ENCODE measurements at regions not wholly inside any gene's neighbourhood (a gene's known extent, or its start where the extent isn't known, plus 50 kb on each side); places are given as distances from the start of the nearest gene placed in this dataset.
"Not testable (repeated sequence)": the region's sequence is repeated elsewhere in the genome, so short reads cannot be mapped to it uniquely, and the experiment has no call there.

DNA sequence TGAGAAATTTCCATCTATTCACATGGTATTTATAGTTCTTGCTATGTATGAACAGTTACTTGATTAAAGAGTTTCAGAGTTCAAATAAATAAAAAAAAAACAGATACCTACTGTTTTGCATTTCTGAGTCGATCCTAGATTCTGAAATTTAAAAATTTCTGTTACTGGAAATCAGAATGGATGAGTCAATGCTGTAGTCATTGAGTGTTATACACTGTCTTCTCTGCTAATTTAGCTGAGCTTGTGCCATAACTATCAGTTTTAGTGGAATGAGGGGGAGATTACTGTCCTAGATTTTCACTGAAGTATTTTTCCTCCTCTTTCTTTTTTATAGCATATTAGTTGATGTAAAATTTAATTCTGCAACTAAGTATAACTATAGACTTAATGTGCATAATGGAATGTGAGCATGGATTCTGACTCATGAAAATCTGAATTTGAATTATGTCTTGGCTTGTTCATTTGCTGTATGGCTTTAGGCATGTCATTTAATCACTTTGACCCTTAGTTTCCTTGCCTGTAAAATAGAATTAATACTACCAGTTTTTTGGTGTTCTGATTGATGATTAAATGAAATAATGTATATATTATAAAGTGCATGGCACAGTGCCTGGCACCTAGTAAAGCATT lies 581.5 kb upstream of the CHD1 start:
- H3K4me3 Mint-ChIP-seq, H3K36me3 Mint-ChIP-seq, H3K4me1 Mint-ChIP-seq, H3K9me3 Mint-ChIP-seq, H3K27ac Mint-ChIP-seq, H3K27me3 Mint-ChIP-seq: not testable (repeated sequence)

- not testable (repeated sequence) for H3K36me3 Mint-ChIP-seq, H3K4me1 Mint-ChIP-seq, H3K27me3 Mint-ChIP-seq, H3K9me3 Mint-ChIP-seq, H3K4me3 Mint-ChIP-seq, H3K27ac Mint-ChIP-seq
Observed at GRCh38 chr5:99509064-99509463, 580.3 kb upstream of the CHD1 start.

DNA sequence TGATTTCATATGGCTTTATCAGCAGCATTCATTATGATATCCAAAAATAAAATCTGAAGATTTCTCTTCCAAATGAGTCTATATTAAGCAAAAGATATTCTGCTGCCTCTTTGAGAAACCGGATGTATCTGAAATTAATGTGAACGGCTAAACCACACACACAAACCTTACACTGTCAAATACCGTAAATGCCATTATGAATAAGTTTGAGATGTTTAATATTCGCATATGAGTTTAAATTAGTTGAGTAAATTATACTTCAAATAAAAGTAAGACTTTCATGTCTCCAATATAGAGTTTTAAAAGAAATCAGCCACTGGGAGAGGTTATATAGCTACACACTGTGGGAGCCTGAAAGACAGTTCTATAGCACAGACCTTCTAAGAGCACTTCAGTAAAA lies 566.6 kb upstream of the CHD1 start:
- not testable (repeated sequence) for H3K27ac Mint-ChIP-seq, H3K4me3 Mint-ChIP-seq, H3K4me1 Mint-ChIP-seq, H3K9me3 Mint-ChIP-seq, H3K27me3 Mint-ChIP-seq, H3K36me3 Mint-ChIP-seq

DNA sequence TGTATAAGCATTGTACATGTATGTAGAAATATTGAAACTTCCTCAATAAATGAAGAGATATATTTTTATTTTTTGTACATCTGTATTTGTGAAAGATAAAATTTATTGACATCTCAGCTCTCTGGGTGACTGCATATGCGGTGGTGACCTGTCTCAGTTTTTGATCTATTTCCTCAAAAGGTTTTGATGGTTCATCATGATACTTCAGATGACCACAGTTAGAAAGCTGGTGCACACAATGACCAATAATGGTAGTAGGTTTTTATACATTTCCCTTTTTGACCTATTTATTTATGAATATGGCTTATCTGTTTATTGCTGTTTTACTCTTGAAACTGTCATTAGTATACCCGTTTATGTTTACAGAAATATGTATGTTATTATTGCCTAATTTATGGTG lies 549.6 kb upstream of the CHD1 start:
- H3K4me1 Mint-ChIP-seq, H3K9me3 Mint-ChIP-seq, H3K27me3 Mint-ChIP-seq, H3K27ac Mint-ChIP-seq, H3K4me3 Mint-ChIP-seq, H3K36me3 Mint-ChIP-seq: not testable (repeated sequence)

GRCh38 chr5:99473328-99473727 lies 544.5 kb upstream of the CHD1 start:
- not testable (repeated sequence) for H3K27ac Mint-ChIP-seq, H3K9me3 Mint-ChIP-seq, H3K36me3 Mint-ChIP-seq, H3K4me1 Mint-ChIP-seq, H3K4me3 Mint-ChIP-seq, H3K27me3 Mint-ChIP-seq

GRCh38 chr5:99471726-99472125 lies 542.9 kb upstream of the CHD1 start:
- H3K27ac Mint-ChIP-seq, H3K36me3 Mint-ChIP-seq, H3K9me3 Mint-ChIP-seq, H3K27me3 Mint-ChIP-seq, H3K4me1 Mint-ChIP-seq, H3K4me3 Mint-ChIP-seq: not testable (repeated sequence)

- not testable (repeated sequence) for H3K4me3 Mint-ChIP-seq, H3K4me1 Mint-ChIP-seq, H3K36me3 Mint-ChIP-seq, H3K9me3 Mint-ChIP-seq, H3K27ac Mint-ChIP-seq, H3K27me3 Mint-ChIP-seq
Observed at GRCh38 chr5:99471178-99471577, 542.4 kb upstream of the CHD1 start.

GRCh38 chr5:99470636-99471035 lies 541.8 kb upstream of the CHD1 start:
- not testable (repeated sequence) for H3K27me3 Mint-ChIP-seq, H3K36me3 Mint-ChIP-seq, H3K27ac Mint-ChIP-seq, H3K4me3 Mint-ChIP-seq, H3K9me3 Mint-ChIP-seq, H3K4me1 Mint-ChIP-seq

GRCh38 chr5:99460701-99461100 lies 531.9 kb upstream of the CHD1 start:
- Mint-ChIP-seq H3K36me3 (no peaks in the 10 kb centered on the region), H3K27ac (no peak overlapping the region), H3K27me3 (no peaks in the 10 kb centered on the region), H3K4me3 (no peak overlapping the region), H3K4me1 (no peaks in the 10 kb centered on the region), H3K9me3 (no peaks in the 10 kb centered on the region)

GRCh38 chr5:99453196-99453595 lies 524.4 kb upstream of the CHD1 start:
- no peaks in the 10 kb centered on the region for H3K27me3 Mint-ChIP-seq
- H3K27ac Mint-ChIP-seq: no peak overlapping the region
- H3K36me3 Mint-ChIP-seq: no peaks in the 10 kb centered on the region
- H3K4me3 Mint-ChIP-seq: no peak overlapping the region
- no peaks in the 10 kb centered on the region for H3K9me3 Mint-ChIP-seq
- no peaks in the 10 kb centered on the region for H3K4me1 Mint-ChIP-seq

- no peaks in the 10 kb centered on the region for H3K4me1 Mint-ChIP-seq
- no peaks in the 10 kb centered on the region for H3K27me3 Mint-ChIP-seq
- H3K9me3 Mint-ChIP-seq: no peaks in the 10 kb centered on the region
- H3K4me3 Mint-ChIP-seq: no peak overlapping the region
- no peak overlapping the region for H3K27ac Mint-ChIP-seq
- no peaks in the 10 kb centered on the region for H3K36me3 Mint-ChIP-seq
Observed at GRCh38 chr5:99449786-99450185, 521.0 kb upstream of the CHD1 start.

DNA sequence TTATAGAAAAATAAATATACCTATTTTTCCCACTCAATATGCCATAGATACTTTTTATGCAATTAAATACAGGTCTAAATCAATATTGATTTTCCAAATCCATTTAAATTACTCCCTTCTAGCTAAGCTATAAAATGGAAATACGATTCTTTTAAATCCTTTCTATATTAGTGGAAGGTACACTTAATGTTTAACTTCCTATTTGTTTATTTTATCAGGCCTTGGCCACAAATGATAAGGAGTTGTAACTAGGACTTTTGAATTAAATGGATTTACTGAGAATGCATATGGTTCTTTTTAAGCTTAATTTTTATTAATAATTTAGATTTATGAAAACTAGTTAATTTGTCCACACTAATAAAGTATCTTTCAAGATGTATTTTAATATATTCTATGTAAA lies 517.0 kb upstream of the CHD1 start:
- Mint-ChIP-seq H3K27ac (no peak overlapping the region), H3K4me3 (no peak overlapping the region), H3K4me1 (no peaks in the 10 kb centered on the region), H3K9me3 (no peaks in the 10 kb centered on the region), H3K27me3 (no peaks in the 10 kb centered on the region), H3K36me3 (no peaks in the 10 kb centered on the region)

- no peaks in the 10 kb centered on the region for H3K36me3 Mint-ChIP-seq
- peaks cover 2% of the 10 kb centered on the region for H3K27me3 Mint-ChIP-seq
- H3K4me3 Mint-ChIP-seq: no peak overlapping the region
- no peaks in the 10 kb centered on the region for H3K4me1 Mint-ChIP-seq
- no peaks in the 10 kb centered on the region for H3K9me3 Mint-ChIP-seq
- H3K27ac Mint-ChIP-seq: no peak overlapping the region
Observed at GRCh38 chr5:99441235-99441634, 512.4 kb upstream of the CHD1 start.

- Mint-ChIP-seq H3K27me3 (peaks cover 2% of the 10 kb centered on the region), H3K4me3 (no peak overlapping the region), H3K9me3 (no peaks in the 10 kb centered on the region), H3K4me1 (no peaks in the 10 kb centered on the region), H3K36me3 (no peaks in the 10 kb centered on the region), H3K27ac (no peak overlapping the region)
Observed at GRCh38 chr5:99438619-99439018, 509.8 kb upstream of the CHD1 start.

DNA sequence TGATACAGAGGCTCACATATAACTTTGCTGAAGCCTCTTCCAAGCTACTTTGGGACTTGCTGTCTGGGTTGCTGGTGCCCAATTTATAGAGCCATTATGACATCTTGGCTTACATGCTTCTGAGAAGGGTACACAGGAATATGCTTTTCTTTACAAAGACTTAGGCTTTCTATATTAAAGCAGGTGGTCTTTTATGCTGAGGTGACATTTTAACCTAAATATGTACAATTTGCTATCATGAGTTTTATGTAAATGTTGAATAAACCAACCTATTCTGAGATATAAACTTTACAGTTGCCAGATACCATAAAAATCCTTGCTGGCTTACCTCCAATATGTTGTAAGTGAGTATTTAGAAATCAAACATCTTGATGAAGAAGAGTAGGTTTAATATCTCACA lies 509.2 kb upstream of the CHD1 start:
- Mint-ChIP-seq H3K36me3 (no peaks in the 10 kb centered on the region), H3K9me3 (no peaks in the 10 kb centered on the region), H3K4me1 (no peaks in the 10 kb centered on the region)

DNA sequence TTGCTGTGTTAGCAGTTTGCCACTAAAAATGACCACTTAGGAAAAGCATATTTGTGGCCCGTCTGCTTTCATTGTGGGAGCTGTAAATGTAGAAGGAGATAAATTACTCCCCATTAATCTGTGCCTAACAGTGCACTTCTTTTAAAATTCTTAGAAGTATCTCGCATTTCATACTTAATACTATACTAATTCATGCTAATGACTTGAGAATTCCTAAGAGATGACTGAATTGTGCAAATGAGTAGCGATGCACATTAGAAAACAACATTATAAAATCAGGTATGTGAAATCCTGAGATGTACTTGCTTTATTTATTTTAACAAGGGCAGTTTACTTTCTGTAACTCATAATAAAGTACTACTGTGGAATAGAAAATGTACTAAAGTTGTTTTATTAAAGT lies 494.6 kb upstream of the CHD1 start:
- H3K4me1 Mint-ChIP-seq, H3K9me3 Mint-ChIP-seq, H3K36me3 Mint-ChIP-seq, H3K27ac Mint-ChIP-seq, H3K27me3 Mint-ChIP-seq, H3K4me3 Mint-ChIP-seq: not testable (repeated sequence)

More for the DNA sequence above, 509.2 kb upstream of the CHD1 start:
- Mint-ChIP-seq H3K27ac (no peak overlapping the region), H3K27me3 (peaks cover 2% of the 10 kb centered on the region), H3K4me3 (no peak overlapping the region)

DNA sequence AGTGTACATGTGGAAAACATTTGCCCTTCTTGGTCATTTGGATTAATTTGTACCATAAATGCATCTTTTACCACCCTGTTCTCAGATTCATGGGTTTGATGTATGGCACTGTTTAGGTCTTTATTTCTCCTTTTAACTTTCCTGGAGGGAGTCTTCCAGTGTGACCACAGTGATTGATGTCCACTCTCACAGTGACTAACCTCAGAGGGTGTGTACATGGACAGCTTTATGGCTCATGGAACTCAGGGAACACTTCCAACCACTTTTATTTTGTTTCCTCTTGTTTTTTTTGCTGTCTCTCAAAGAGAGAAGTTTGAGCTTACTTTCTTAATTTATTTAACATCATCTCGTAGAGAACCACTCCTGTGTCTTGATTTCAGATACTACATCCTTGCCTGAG lies 489.8 kb upstream of the CHD1 start:
- H3K27ac Mint-ChIP-seq, H3K4me1 Mint-ChIP-seq, H3K4me3 Mint-ChIP-seq, H3K27me3 Mint-ChIP-seq, H3K9me3 Mint-ChIP-seq, H3K36me3 Mint-ChIP-seq: not testable (repeated sequence)

DNA sequence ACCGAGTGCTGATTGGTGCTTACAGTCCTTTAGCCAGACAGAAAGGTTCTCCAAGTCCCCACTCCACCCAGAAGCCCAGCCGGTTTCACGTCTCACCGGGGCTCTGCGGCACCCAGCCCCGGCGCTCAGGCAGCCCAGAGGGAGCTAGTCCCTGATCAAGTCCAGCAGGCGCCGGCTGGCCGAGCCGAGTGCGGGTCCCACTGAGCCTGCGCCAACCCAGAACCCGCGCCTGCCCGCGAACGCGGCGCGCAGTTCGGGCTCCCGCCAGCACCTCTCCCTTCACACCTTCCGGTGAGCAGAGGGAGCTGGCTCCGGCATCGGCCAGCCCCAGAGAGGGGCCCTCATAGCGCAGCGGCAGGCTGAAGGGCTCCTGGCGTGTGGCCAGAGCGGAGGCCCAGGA lies 481.6 kb upstream of the CHD1 start:
- H3K9me3 Mint-ChIP-seq, H3K36me3 Mint-ChIP-seq: not testable (repeated sequence)

More for the DNA sequence above, 481.6 kb upstream of the CHD1 start:
- H3K4me3 Mint-ChIP-seq, H3K4me1 Mint-ChIP-seq, H3K27me3 Mint-ChIP-seq, H3K27ac Mint-ChIP-seq: not testable (repeated sequence)

Measured in activated naive CD4-positive, alpha-beta T cell treated with anti-CD3 and anti-CD28 coated beads, Interleukin-2, amount 50 U/mL, for 24 hours (primary cell).